PC-9 (cell line): ENCODE measurements at regions not wholly inside any gene's neighbourhood (a gene's known extent, or its start where the extent isn't known, plus 50 kb on each side); places are given as distances from the start of the nearest gene placed in this dataset.
A peak's percentile ranks its signal among the peaks of the same experiment; 100 is the strongest.

Experiments used
- BruUV-seq: library from RNA; stranded (reverse); fragments of 400-500 nt; replicated peaks from 2 replicates; lab custom pipeline; 2021; lab: Mats Ljungman, UMichigan
- CTCF ChIA-PET: fragments of 300-600 bp; sonication (Branson Sonifier 250); formaldehyde crosslinking; loops from one replicate; lab custom pipeline; 2022; ENCODE audit warnings: antibody characterized with exemption; lab: Charles Lee
- POLR2A ChIA-PET: fragments of 300-600 bp; sonication (Branson Sonifier 250); formaldehyde crosslinking; loops from one replicate; lab custom pipeline; 2022; ENCODE audit warnings: antibody characterized with exemption; ENCODE audit not compliant: unreplicated experiment; lab: Charles Lee
- DNase-seq, 2 experiments: peaks; one replicate each; pipeline versions ENCODE4 v3.0.0 to v3.0.0-alpha.2; 2015 to 2022; ENCODE audit warnings: mixed read lengths in 1 of 2
- H2AFZ ChIP-seq: fragments of 200-600 bp; sonication (generic); 2 replicates; pipeline ENCODE4 v1.8.1; 2017; ENCODE audit warnings: antibody characterized with exemption
- H3F3A ChIP-seq: fragments of 200-600 bp; sonication (generic); 2 replicates; pipeline ENCODE4 v1.8.1; 2017; ENCODE audit warnings: antibody characterized with exemption, mild to moderate bottlenecking, low read depth; ENCODE audit not compliant: insufficient read depth
- H3K27ac ChIP-seq: fragments of 200-600 bp; sonication (generic); 2 replicates; pipeline ENCODE4 v1.6.1; 2016; ENCODE audit warnings: mixed run types
- H3K27me3 ChIP-seq: fragments of 200-600 bp; sonication (generic); 2 replicates; pipeline ENCODE4 v1.6.1; 2016; ENCODE audit warnings: low read depth, mixed run types; ENCODE audit not compliant: insufficient read depth
- H3K36me3 ChIP-seq: fragments of 200-600 bp; sonication (generic); 2 replicates; pipeline ENCODE4 v1.6.1; 2016; ENCODE audit warnings: low read depth, mixed run types
- H3K4me1 ChIP-seq: fragments of 200-600 bp; sonication (generic); replicated peaks from 2 replicates; pipeline ENCODE4 v1.6.1; 2016; ENCODE audit warnings: mixed run types; ENCODE audit not compliant: insufficient read depth
- H3K4me2 ChIP-seq: fragments of 200-600 bp; sonication (generic); 2 replicates; pipeline ENCODE4 v1.6.1; 2017; ENCODE audit warnings: mixed run types
- H3K4me3 ChIP-seq: fragments of 200-600 bp; sonication (generic); 2 replicates; pipeline ENCODE4 v1.6.1; 2016; ENCODE audit warnings: mixed run types
- H3K79me2 ChIP-seq: fragments of 200-600 bp; sonication (generic); 2 replicates; pipeline ENCODE4 v1.6.1; 2017; ENCODE audit warnings: low read depth, mixed run types
- H3K9me2 ChIP-seq: fragments of 200-600 bp; sonication (generic); 2 replicates; pipeline ENCODE4 v1.8.1; 2017; ENCODE audit warnings: mild to moderate bottlenecking; ENCODE audit not compliant: insufficient read depth
- H3K9me3 ChIP-seq: fragments of 200-600 bp; sonication (generic); 2 replicates; pipeline ENCODE4 v1.8.1; 2016; ENCODE audit warnings: low read depth; ENCODE audit not compliant: insufficient read depth
- H4K20me1 ChIP-seq: fragments of 200-600 bp; sonication (generic); 2 replicates; pipeline ENCODE4 v1.8.1; 2017; ENCODE audit not compliant: insufficient read depth
- EZH2 ChIP-seq: fragments of 200-600 bp; sonication (generic); IDR thresholded peaks from 2 replicates; pipeline ENCODE4 v1.8.0; 2017; ENCODE audit warnings: antibody characterized with exemption, low read depth
- intact Hi-C: fragments of 100-400 bp; cut with micrococcal nuclease; formaldehyde crosslinking; loops from one replicate; pipeline ENCODE4 v1.10.0; 2022; ENCODE audit not compliant: unreplicated experiment
- TF ChIP-seq, protein P1 (sequence below): fragments of 200-600 bp; sonication (generic); conservative IDR thresholded peaks from 2 replicates; pipeline ENCODE4 v1.6.1; 2017; ENCODE audit warnings: mixed run types, antibody characterized with exemption, mild to moderate bottlenecking, moderate library complexity

DNA sequence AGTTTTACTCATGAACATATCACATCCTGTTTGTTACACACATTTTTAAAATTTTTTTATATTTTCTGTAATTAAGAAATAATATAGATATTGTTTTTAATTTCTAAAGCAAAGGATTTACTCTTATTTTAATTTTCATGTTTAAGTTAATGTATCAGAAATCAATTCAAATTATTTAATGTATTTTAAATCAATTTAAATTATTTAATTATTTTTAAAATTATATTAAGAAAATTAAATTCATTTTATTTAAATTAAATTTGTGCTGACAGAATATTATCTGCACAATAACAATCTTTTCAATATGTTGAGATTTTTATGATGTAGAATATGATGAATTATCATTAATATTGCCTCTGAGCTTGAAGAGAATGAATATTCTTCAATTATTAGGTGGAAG, 681.2 kb upstream of the ALCAM start:
- ChIA-PET POLR2A (no interaction called here), CTCF (no interaction called here)
- no peak overlapping the region for H2AFZ ChIP-seq
- H4K20me1 ChIP-seq, result no peaks in the 10 kb centered on the region
- no peaks in the 10 kb centered on the region for H3K79me2 ChIP-seq
- H3K4me1 ChIP-seq, result no peaks in the 10 kb centered on the region
- H3K4me2 ChIP-seq, result no peak overlapping the region
- TF ChIP-seq, protein P1, sequence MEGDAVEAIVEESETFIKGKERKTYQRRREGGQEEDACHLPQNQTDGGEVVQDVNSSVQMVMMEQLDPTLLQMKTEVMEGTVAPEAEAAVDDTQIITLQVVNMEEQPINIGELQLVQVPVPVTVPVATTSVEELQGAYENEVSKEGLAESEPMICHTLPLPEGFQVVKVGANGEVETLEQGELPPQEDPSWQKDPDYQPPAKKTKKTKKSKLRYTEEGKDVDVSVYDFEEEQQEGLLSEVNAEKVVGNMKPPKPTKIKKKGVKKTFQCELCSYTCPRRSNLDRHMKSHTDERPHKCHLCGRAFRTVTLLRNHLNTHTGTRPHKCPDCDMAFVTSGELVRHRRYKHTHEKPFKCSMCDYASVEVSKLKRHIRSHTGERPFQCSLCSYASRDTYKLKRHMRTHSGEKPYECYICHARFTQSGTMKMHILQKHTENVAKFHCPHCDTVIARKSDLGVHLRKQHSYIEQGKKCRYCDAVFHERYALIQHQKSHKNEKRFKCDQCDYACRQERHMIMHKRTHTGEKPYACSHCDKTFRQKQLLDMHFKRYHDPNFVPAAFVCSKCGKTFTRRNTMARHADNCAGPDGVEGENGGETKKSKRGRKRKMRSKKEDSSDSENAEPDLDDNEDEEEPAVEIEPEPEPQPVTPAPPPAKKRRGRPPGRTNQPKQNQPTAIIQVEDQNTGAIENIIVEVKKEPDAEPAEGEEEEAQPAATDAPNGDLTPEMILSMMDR, result no peak
- no peak for TF ChIP-seq EZH2
- no TSS peak for BruUV-seq
- no peaks in the 10 kb centered on the region for H3K36me3 ChIP-seq
- no peak overlapping the region for H3K4me3 ChIP-seq
- DNase-seq, result no peak
- no peaks in the 10 kb centered on the region for H3K9me2 ChIP-seq
- H3K27ac ChIP-seq, result no peak overlapping the region
- H3K9me3 ChIP-seq, result no peaks in the 10 kb centered on the region
- H3F3A ChIP-seq, result no peaks in the 10 kb centered on the region
- intact Hi-C loops, result no loop called here
- no peaks in the 10 kb centered on the region for H3K27me3 ChIP-seq

DNA sequence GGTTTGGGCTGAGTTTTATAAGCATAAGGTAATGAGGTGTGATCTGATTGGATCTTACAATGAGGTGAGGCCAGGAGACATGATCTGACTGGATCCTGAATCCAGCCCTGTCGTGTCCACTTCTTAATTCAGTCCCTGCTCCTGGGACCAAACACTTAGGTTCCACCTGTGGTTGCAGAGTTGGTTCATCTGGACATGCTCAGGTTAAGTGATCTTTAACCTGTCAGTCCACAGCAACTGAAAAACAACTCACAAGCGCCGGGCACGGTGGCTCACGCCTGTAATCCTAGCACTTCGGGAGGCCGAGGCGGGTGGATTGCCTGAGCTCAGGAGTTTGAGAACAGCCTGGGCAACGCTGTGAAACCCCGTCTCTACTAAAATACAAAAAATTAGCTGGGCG, 679.3 kb upstream of the ALCAM start:
- no peak for DNase-seq
- no peaks in the 10 kb centered on the region for H4K20me1 ChIP-seq
- BruUV-seq, result no TSS peak
- TF ChIP-seq, protein P1, result no peak
- no peak for TF ChIP-seq EZH2
- no peaks in the 10 kb centered on the region for H3F3A ChIP-seq
- H3K4me2 ChIP-seq, result no peak overlapping the region
- H3K27ac ChIP-seq, result no peak overlapping the region
- intact Hi-C loops, result no loop called here
- H3K36me3 ChIP-seq, result no peaks in the 10 kb centered on the region
- H3K4me3 ChIP-seq, result no peak overlapping the region
- no peaks in the 10 kb centered on the region for H3K4me1 ChIP-seq
- H3K9me2 ChIP-seq, result no peaks in the 10 kb centered on the region
- CTCF ChIA-PET, result no interaction called here
- H3K9me3 ChIP-seq, result no peaks in the 10 kb centered on the region
- H3K27me3 ChIP-seq, result no peaks in the 10 kb centered on the region
- no peaks in the 10 kb centered on the region for H3K79me2 ChIP-seq
- peak overlapping the region; percentile 28; the same call in 1 of the 2 replicates for H2AFZ ChIP-seq
- POLR2A ChIA-PET, result no interaction called here

- Histone ChIP-seq H3K27ac (no peak overlapping the region), H2AFZ (no peak overlapping the region), H3K4me1 (no peaks in the 10 kb centered on the region), H4K20me1 (no peaks in the 10 kb centered on the region), H3K27me3 (no peaks in the 10 kb centered on the region), H3K36me3 (no peaks in the 10 kb centered on the region), H3K9me2 (no peaks in the 10 kb centered on the region), H3K4me3 (no peak overlapping the region), H3F3A (no peaks in the 10 kb centered on the region), H3K9me3 (no peaks in the 10 kb centered on the region), H3K79me2 (no peaks in the 10 kb centered on the region), H3K4me2 (no peak overlapping the region)
- TF ChIP-seq, protein P1, result no peak
- no peak for TF ChIP-seq EZH2
- intact Hi-C loops, result no loop called here
- ChIA-PET CTCF (no interaction called here), POLR2A (no interaction called here)
- no TSS peak for BruUV-seq
- no peak for DNase-seq
These were observed 670.2 kb upstream of the ALCAM start for GRCh38 chr3:104696470-104696869.
